ENCODE measurements at regions not wholly inside any gene's neighbourhood (a gene's known extent, or its start where the extent isn't known, plus 50 kb on each side); places are given as distances from the start of the nearest gene placed in this dataset.

- Histone ChIP-seq H2AFZ (no peak overlapping the region), H3K4me1 (replicated peaks; ENCODE audit: insufficient read depth) (peaks cover 10% of the 10 kb centered on the region; the same call in 1 of the 2 replicates), H3K4me3 (no peak overlapping the region), H3K79me2 (ENCODE audit: low read depth) (no peaks in the 10 kb centered on the region), H3K9me3 (ENCODE audit: insufficient read depth, low read depth) (no peaks in the 10 kb centered on the region), H3K4me2 (no peak overlapping the region), H3F3A (ENCODE audit: insufficient read depth, low read depth) (no peaks in the 10 kb centered on the region), H3K27me3 (ENCODE audit: insufficient read depth, low read depth) (no peaks in the 10 kb centered on the region), H3K9me2 (ENCODE audit: insufficient read depth) (no peaks in the 10 kb centered on the region), H3K36me3 (ENCODE audit: low read depth) (no peaks in the 10 kb centered on the region), H4K20me1 (ENCODE audit: insufficient read depth) (no peaks in the 10 kb centered on the region), H3K27ac (no peak overlapping the region)
- ChIA-PET CTCF (interaction anchor here (0.5 kb wide), 1 partner anchor 699 kb away, joined by 3 read pairs; no protein-coding TSS in a partner anchor), POLR2A (ENCODE audit: unreplicated experiment) (interaction anchor here (0.6 kb wide), 1 partner anchor 82 kb away, joined by 8 read pairs; no protein-coding TSS in a partner anchor)
- no peak for TF ChIP-seq CTCF (conservative IDR thresholded peaks at IDR 0.05)
- no peak for TF ChIP-seq EZH2 (IDR thresholded peaks at IDR 0.05; ENCODE audit: low read depth)
- intact Hi-C loops (cut with micrococcal nuclease; ENCODE audit: unreplicated experiment), result no loop called here
- no TSS peak for BruUV-seq (replicated peaks)
- no peak for DNase-seq
These were observed 325.6 kb upstream of the JARID2 start for GRCh38 chr6:14920276-14920675.

- POLR2A ChIA-PET (ENCODE audit: unreplicated experiment), result interaction anchor here (0.6 kb wide), 1 partner anchor 81 kb away, joined by 8 read pairs; no protein-coding TSS in a partner anchor
- DNase-seq, result no peak
- Histone ChIP-seq H4K20me1 (ENCODE audit: insufficient read depth) (no peaks in the 10 kb centered on the region), H3K9me3 (ENCODE audit: insufficient read depth, low read depth) (no peaks in the 10 kb centered on the region), H3K27me3 (ENCODE audit: insufficient read depth, low read depth) (no peaks in the 10 kb centered on the region), H3K79me2 (ENCODE audit: low read depth) (no peaks in the 10 kb centered on the region), H3F3A (ENCODE audit: insufficient read depth, low read depth) (no peaks in the 10 kb centered on the region), H2AFZ (no peak overlapping the region), H3K36me3 (ENCODE audit: low read depth) (no peaks in the 10 kb centered on the region), H3K4me1 (replicated peaks; ENCODE audit: insufficient read depth) (peaks cover 10% of the 10 kb centered on the region; the same call in 1 of the 2 replicates), H3K9me2 (ENCODE audit: insufficient read depth) (no peaks in the 10 kb centered on the region), H3K4me3 (no peak overlapping the region), H3K27ac (no peak overlapping the region), H3K4me2 (no peak overlapping the region)
- TF ChIP-seq EZH2 (IDR thresholded peaks at IDR 0.05; ENCODE audit: low read depth), result no peak
- TF ChIP-seq CTCF (conservative IDR thresholded peaks at IDR 0.05), result no peak
- no TSS peak for BruUV-seq (replicated peaks)
- intact Hi-C loops (cut with micrococcal nuclease; ENCODE audit: unreplicated experiment), result no loop called here
- CTCF ChIA-PET, result no interaction called here
These were observed 324.7 kb upstream of the JARID2 start for GRCh38 chr6:14921170-14921569.

GRCh38 chr6:14921878-14922671, 323.8 kb upstream of the JARID2 start:
- intact Hi-C loops (cut with micrococcal nuclease; ENCODE audit: unreplicated experiment), result no loop called here
- H3K27ac ChIP-seq, result no peak overlapping the region
- H3K4me2 ChIP-seq, result no peak overlapping the region
- H3K4me1 ChIP-seq (replicated peaks; ENCODE audit: insufficient read depth), result peaks cover 6% of the 10 kb centered on the region; the same call in 1 of the 2 replicates
- H2AFZ ChIP-seq, result no peak overlapping the region
- no peaks in the 10 kb centered on the region for H4K20me1 ChIP-seq (ENCODE audit: insufficient read depth)
- H3F3A ChIP-seq (ENCODE audit: insufficient read depth, low read depth), result no peaks in the 10 kb centered on the region
- no peak for DNase-seq
- H3K9me3 ChIP-seq (ENCODE audit: insufficient read depth, low read depth), result no peaks in the 10 kb centered on the region
- H3K27me3 ChIP-seq (ENCODE audit: insufficient read depth, low read depth), result no peaks in the 10 kb centered on the region
- ChIA-PET CTCF (interaction anchor here (0.6 kb wide), 1 partner anchor 139 kb away, joined by 3 read pairs; no protein-coding TSS in a partner anchor), POLR2A (ENCODE audit: unreplicated experiment) (interaction anchor here (0.6 kb wide), 1 partner anchor 15 kb away, joined by 4 read pairs; no protein-coding TSS in a partner anchor)
- no peaks in the 10 kb centered on the region for H3K79me2 ChIP-seq (ENCODE audit: low read depth)
- no TSS peak for BruUV-seq (replicated peaks)
- no peaks in the 10 kb centered on the region for H3K9me2 ChIP-seq (ENCODE audit: insufficient read depth)
- no peak overlapping the region for H3K4me3 ChIP-seq
- no peak for TF ChIP-seq CTCF (conservative IDR thresholded peaks at IDR 0.05)
- no peak for TF ChIP-seq EZH2 (IDR thresholded peaks at IDR 0.05; ENCODE audit: low read depth)
- H3K36me3 ChIP-seq (ENCODE audit: low read depth), result no peaks in the 10 kb centered on the region
